ENCODE measurements at regions not wholly inside any gene's neighbourhood (a gene's known extent, or its start where the extent isn't known, plus 50 kb on each side); places are given as distances from the start of the nearest gene placed in this dataset.

DNA sequence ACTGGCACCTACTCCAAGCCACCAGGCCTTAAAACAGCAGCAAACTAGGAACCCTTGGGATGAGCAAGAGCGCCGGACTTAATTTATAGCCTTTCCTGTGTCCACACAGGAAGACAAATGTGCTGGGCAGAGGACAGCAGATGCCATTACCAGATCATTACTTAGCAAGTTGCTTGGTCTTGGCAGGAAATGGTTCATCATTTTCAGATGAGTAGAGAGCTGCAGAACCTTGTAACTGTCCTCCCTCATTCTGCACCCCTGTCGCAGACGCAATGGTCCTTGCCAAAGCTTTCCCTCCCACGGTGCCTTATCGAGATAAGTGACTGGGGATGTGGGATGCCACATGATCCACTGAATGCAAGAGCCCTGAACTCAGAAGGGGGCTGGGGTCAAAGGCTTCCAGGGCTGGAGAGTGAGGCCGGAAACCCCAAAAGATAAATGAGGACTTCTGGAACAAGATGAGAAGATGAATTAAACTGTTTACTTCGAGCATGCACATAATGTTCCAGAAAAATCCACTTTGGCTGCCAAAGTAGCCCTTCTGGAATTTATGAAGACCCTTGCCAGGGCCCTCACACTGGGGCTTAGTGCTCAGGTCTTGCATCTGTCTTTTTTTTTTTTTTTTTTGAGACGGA lies 145.6 kb upstream of the ZNF32 start:
- DNase-seq (ENCODE audit: low read depth) = no peak
- TF ChIP-seq, protein P1, sequence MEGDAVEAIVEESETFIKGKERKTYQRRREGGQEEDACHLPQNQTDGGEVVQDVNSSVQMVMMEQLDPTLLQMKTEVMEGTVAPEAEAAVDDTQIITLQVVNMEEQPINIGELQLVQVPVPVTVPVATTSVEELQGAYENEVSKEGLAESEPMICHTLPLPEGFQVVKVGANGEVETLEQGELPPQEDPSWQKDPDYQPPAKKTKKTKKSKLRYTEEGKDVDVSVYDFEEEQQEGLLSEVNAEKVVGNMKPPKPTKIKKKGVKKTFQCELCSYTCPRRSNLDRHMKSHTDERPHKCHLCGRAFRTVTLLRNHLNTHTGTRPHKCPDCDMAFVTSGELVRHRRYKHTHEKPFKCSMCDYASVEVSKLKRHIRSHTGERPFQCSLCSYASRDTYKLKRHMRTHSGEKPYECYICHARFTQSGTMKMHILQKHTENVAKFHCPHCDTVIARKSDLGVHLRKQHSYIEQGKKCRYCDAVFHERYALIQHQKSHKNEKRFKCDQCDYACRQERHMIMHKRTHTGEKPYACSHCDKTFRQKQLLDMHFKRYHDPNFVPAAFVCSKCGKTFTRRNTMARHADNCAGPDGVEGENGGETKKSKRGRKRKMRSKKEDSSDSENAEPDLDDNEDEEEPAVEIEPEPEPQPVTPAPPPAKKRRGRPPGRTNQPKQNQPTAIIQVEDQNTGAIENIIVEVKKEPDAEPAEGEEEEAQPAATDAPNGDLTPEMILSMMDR (conservative IDR thresholded peaks at IDR 0.05; ENCODE audit: low read depth, low read length) = no peak
- H3K4me3 ChIP-seq (ENCODE audit: low read length) = no peak overlapping the region

DNA sequence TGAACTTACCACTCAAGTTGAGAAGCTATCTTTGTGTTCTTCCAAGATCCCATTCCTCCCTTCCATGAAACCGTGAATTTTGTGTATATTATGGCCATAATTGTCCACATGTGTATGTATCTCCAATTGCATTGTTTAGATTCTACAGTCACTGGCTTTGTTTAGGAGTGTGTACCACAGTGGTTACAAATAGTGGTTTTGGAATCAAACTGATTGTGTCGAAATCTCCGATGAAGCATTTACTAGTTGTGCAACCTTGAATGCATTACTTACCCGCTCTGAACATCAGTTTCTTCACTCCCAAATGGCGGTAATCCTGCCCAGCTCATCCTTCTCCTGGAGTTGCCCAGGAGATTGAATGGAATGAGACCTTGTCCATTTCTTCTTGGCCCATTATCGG lies 145.0 kb upstream of the ZNF32 start:
- no peak for DNase-seq (ENCODE audit: low read depth)
- H3K4me3 ChIP-seq (ENCODE audit: low read length) = no peak overlapping the region
- TF ChIP-seq, protein P1 (conservative IDR thresholded peaks at IDR 0.05; ENCODE audit: low read depth, low read length) = no peak

DNA sequence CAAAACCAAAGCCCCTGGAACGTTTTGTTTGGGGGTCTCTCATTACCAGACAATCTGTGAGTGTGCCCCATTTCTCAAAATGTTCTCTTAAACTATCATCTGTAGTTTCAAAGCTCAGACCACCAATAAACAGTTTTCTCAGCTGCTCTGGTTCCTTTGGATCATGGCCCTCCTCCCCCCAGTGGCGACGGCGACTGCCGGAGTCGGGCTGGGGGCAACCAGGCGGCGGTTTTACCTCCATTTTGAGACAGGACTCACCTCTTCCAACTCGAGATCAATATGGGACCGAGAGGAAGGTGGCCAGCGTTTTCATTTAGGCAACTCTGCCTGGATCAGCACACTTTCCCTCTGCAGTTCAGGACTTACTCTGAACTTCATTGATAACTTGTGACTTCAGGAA lies 141.5 kb upstream of the ZNF32 start:
- TF ChIP-seq, protein P1 (conservative IDR thresholded peaks at IDR 0.05; ENCODE audit: low read depth, low read length) = no peak
- no peak overlapping the region for H3K4me3 ChIP-seq (ENCODE audit: low read length)
- DNase-seq (ENCODE audit: low read depth) = no peak

DNA sequence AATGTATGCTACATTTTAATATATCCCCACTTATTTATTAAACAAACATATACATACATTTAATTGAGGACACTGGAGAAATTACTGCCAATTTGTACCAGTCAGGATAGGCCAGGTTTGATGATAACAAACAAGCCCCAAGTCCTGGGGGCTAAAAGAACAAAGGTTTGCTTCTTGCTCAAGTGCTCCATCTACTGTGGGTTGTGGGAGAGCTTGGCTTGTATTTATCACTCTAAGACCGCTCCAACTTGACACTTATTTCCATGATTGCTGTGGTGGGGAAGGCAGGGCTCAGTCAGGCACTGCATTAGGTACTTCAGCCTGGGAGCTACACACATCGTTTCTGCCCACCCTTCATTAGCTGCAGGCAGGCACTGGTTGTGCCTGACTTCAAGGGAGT lies 136.6 kb upstream of the ZNF32 start:
- TF ChIP-seq, protein P1 (conservative IDR thresholded peaks at IDR 0.05; ENCODE audit: low read depth, low read length) = no peak
- DNase-seq (ENCODE audit: low read depth) = no peak
- no peak overlapping the region for H3K4me3 ChIP-seq (ENCODE audit: low read length)

DNA sequence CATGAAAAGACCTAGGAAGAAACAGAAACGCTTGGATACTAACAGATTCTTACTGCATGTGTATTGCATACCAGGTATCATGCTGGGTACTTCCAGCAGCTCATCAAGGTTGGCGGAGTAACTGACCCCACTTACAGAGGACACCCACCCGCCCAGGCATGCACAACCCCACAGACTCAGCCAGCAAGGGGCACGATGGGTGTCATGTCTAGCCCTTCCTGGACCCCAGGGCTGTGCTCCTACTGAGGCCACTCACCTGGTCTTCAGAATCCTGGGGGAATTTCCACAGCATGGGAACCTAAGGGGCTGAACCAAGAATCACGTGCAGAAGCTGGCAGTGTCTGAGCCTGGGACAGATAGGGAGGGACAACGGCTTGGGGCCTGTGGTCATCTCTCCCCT lies 134.1 kb upstream of the ZNF32 start:
- no peak overlapping the region for H3K4me3 ChIP-seq (ENCODE audit: low read length)
- no peak for DNase-seq (ENCODE audit: low read depth)
- TF ChIP-seq, protein P1 (conservative IDR thresholded peaks at IDR 0.05; ENCODE audit: low read depth, low read length) = no peak

DNA sequence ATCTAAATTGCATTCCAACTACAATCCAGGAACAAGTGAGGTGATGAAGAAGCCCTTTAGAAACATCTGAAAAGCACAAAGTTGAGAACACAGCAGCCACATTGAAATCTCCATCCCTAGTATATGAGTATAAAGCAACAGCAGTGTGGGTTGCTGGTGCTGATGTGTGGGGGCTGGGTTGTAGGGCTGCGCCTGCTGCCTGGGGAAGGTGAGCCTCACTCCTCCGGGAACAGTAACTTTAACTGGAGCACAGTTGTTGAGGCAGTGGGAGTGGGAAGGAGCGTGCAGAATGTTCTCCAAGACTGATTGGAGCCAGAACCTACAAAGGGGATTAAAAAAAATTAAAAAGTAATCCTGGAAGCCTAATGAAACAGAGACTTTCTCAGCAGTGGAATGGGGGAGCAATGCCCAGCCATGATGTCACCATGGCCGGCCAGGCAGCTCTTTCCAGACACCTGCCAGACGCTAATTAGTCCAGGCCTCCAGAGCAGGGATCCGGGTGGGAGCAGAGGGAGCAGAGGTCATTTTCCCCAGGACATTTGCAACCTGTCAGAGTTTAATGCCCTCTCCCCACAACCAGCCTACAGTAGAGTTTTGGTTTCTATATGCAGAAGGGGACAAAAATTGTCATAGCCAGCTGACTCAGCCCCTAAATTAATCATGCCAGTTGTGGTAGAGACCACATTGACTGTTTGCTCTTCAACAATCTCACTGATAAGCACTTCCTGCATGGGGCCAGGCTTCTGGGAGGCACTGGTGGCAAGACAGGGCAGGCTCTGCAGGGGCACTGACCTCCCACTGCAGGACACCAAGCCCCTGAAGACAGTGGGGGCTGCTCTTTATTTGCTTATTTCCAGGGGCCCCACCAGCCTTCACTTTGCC lies 133.0 kb upstream of the ZNF32 start:
- DNase-seq (ENCODE audit: low read depth) = no peak
- no peak overlapping the region for H3K4me3 ChIP-seq (ENCODE audit: low read length)
- TF ChIP-seq, protein P1 (conservative IDR thresholded peaks at IDR 0.05; ENCODE audit: low read depth, low read length) = no peak

DNA sequence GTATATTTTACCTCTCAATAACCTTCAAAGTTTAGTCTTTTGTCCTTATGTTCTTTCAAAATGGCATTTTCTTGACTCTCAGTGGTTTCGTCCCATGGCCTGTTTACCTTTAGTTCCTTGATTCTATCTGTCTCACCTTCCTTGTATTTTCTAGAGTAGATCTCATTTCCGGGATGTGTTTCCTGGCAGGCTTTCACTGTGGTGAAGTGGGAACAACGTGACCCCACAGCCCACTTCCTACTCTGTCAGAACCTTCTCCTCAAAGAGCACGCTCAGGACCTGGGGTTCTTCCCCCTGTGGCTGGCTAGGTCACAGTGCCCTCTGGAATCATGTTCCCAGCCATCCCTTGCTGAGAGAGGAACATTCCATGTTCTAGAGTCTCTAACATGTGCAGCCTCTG lies 129.9 kb upstream of the ZNF32 start:
- no peak overlapping the region for H3K4me3 ChIP-seq (ENCODE audit: low read length)
- no peak for DNase-seq (ENCODE audit: low read depth)
- TF ChIP-seq, protein P1 (conservative IDR thresholded peaks at IDR 0.05; ENCODE audit: low read depth, low read length) = no peak
